ENCODE measurements at regions not wholly inside any gene's neighbourhood (a gene's known extent, or its start where the extent isn't known, plus 50 kb on each side); places are given as distances from the start of the nearest gene placed in this dataset.

DNA sequence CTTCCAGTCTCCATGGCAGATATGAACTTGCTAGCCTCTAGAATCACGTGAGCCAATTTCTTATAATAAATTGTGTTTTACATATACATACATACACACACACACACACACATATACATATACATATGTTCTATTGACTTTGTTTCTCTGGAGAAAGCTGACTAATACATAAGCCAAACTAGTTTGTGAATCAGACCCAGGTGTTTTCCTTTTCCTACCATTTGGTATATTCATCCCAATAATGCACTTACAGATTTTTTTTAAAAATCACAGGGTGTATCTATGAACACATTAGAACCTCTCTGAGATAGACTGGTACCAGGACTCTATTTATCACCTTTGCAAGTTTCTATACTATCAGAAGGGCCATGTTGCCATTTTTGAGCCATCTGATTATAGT, 122.9 kb upstream of the KCNH8 start:
- Histone ChIP-seq H3K27ac (ENCODE audit: extremely low read depth, low read depth, low read length) (no peak overlapping the region), H3K36me3 (ENCODE audit: control insufficient read depth in 2 of 2, insufficient read depth in 1 of 2, low read length in 2 of 2) (no peaks in the 10 kb centered on the region), H3K9me3 (ENCODE audit: control insufficient read depth, insufficient read depth, low read depth, low read length) (no peaks in the 10 kb centered on the region), H3K4me3 (ENCODE audit: low read depth, low read length) (no peak overlapping the region), H3K4me1 (ENCODE audit: control insufficient read depth, insufficient read depth, low read length) (no peaks in the 10 kb centered on the region)
- ChIA-PET CTCF (no interaction called here), POLR2A (no interaction called here)
- TF ChIP-seq ZNF664 (tag by site-specific recombination; IDR thresholded peaks at IDR 0.05) (no peak), ZNF48 (tag by site-specific recombination; IDR thresholded peaks at IDR 0.05) (no peak), ZNF184 (tag by site-specific recombination; IDR thresholded peaks at IDR 0.05) (no peak), ZNF571 (tag by site-specific recombination; IDR thresholded peaks at IDR 0.05) (no peak), SP7 (tag by site-specific recombination; IDR thresholded peaks at IDR 0.05) (no peak), ZNF677 (tag by site-specific recombination; IDR thresholded peaks at IDR 0.05) (no peak), ZNF248 (tag by site-specific recombination; IDR thresholded peaks at IDR 0.05) (no peak), ZBTB20 (tag by site-specific recombination; IDR thresholded peaks at IDR 0.05) (no peak), ZNF292 (tag by site-specific recombination; IDR thresholded peaks at IDR 0.05; ENCODE audit: borderline replicate concordance, low read depth) (no peak), ZNF175 (tag by site-specific recombination; IDR thresholded peaks at IDR 0.05) (no peak), TCF7L2 (IDR thresholded peaks at IDR 0.05; ENCODE audit: borderline replicate concordance, low read depth, low read length) (no peak), ZNF324 (tag by site-specific recombination; IDR thresholded peaks at IDR 0.05) (no peak), ZNF133 (tag by site-specific recombination; IDR thresholded peaks at IDR 0.05) (no peak), ZNF366 (tag by site-specific recombination; conservative IDR thresholded peaks at IDR 0.05) (no peak), ZNF280C (tag by site-specific recombination; IDR thresholded peaks at IDR 0.05) (no peak)
- TF ChIP-seq, protein P1, sequence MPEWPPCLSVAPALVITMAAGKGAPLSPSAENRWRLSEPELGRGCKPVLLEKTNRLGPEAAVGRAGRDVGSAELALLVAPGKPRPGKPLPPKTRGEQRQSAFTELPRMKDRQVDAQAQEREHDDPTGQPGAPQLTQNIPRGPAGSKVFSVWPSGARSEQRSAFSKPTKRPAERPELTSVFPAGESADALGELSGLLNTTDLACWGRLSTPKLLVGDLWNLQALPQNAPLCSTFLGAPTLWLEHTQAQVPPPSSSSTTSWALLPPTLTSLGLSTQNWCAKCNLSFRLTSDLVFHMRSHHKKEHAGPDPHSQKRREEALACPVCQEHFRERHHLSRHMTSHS (tag by site-specific recombination; IDR thresholded peaks at IDR 0.05), result no peak

DNA sequence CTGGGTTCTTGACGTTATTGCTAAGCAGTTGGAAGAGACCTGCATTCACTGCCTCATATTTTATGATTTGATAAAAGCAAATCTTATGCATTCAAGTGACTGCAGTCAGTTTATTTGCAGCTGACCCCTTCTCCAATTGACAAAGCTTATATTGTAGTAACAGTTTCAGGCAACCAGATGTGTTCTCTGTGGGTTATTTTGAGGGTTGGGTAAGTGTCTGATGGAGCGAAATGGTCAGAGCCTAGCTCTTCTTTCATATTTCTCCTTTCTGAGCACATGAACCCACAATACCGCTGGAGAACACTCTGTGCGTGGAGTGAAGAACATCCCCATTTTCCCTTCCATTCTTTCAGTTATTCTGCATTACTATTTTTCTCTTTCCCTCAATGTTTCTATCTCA, 125.8 kb upstream of the KCNH8 start:
- Histone ChIP-seq H3K27ac (ENCODE audit: extremely low read depth, low read depth, low read length) (no peak overlapping the region), H3K4me1 (ENCODE audit: control insufficient read depth, insufficient read depth, low read length) (no peaks in the 10 kb centered on the region), H3K9me3 (ENCODE audit: control insufficient read depth, insufficient read depth, low read depth, low read length) (no peaks in the 10 kb centered on the region), H3K36me3 (ENCODE audit: control insufficient read depth in 2 of 2, insufficient read depth in 1 of 2, low read length in 2 of 2) (no peaks in the 10 kb centered on the region), H3K4me3 (ENCODE audit: low read depth, low read length) (no peak overlapping the region)
- CTCF ChIA-PET, result no interaction called here
- POLR2A ChIA-PET, result no interaction called here
- TF ChIP-seq ZNF530 (tag by site-specific recombination; IDR thresholded peaks at IDR 0.05; ENCODE audit: low read depth) (no peak), ZEB2 (tag by site-specific recombination; IDR thresholded peaks at IDR 0.05) (no peak), BCL6B (tag by site-specific recombination; IDR thresholded peaks at IDR 0.05) (no peak), ZNF660 (tag by site-specific recombination; IDR thresholded peaks at IDR 0.05) (no peak), ZNF792 (tag by site-specific recombination; IDR thresholded peaks at IDR 0.05) (no peak), ZIC2 (tag by site-specific recombination; IDR thresholded peaks at IDR 0.05) (no peak), ZNF629 (tag by site-specific recombination; IDR thresholded peaks at IDR 0.05) (no peak), ZNF266 (tag by site-specific recombination; IDR thresholded peaks at IDR 0.05; ENCODE audit: low read depth) (no peak), OVOL3 (tag by site-specific recombination; IDR thresholded peaks at IDR 0.05) (no peak), PRDM4 (tag by site-specific recombination; IDR thresholded peaks at IDR 0.05) (no peak)
- TF ChIP-seq, protein P2, sequence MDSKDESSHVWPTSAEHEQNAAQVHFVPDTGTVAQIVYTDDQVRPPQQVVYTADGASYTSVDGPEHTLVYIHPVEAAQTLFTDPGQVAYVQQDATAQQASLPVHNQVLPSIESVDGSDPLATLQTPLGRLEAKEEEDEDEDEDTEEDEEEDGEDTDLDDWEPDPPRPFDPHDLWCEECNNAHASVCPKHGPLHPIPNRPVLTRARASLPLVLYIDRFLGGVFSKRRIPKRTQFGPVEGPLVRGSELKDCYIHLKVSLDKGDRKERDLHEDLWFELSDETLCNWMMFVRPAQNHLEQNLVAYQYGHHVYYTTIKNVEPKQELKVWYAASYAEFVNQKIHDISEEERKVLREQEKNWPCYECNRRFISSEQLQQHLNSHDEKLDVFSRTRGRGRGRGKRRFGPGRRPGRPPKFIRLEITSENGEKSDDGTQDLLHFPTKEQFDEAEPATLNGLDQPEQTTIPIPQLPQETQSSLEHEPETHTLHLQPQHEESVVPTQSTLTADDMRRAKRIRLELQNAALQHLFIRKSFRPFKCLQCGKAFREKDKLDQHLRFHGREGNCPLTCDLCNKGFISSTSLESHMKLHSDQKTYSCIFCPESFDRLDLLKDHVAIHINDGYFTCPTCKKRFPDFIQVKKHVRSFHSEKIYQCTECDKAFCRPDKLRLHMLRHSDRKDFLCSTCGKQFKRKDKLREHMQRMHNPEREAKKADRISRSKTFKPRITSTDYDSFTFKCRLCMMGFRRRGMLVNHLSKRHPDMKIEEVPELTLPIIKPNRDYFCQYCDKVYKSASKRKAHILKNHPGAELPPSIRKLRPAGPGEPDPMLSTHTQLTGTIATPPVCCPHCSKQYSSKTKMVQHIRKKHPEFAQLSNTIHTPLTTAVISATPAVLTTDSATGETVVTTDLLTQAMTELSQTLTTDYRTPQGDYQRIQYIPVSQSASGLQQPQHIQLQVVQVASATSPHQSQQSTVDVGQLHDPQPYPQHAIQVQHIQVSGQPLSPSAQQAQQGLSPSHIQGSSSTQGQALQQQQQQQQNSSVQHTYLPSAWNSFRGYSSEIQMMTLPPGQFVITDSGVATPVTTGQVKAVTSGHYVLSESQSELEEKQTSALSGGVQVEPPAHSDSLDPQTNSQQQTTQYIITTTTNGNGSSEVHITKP (tag by site-specific recombination; IDR thresholded peaks at IDR 0.05), result no peak

All from HEK293 (cell line).